IPS-15b (cell line): ENCODE measurements at regions not wholly inside any gene's neighbourhood (a gene's known extent, or its start where the extent isn't known, plus 50 kb on each side); places are given as distances from the start of the nearest gene placed in this dataset.

Experiments
- H3K27me3 ChIP-seq: one replicate; pipeline ENCODE4 v1.6.1; 2013; ENCODE audit warnings: low read length; ENCODE audit not compliant: control insufficient read depth, insufficient read depth
- H3K36me3 ChIP-seq: one replicate; pipeline ENCODE4 v1.6.1; 2013; ENCODE audit warnings: low read length; ENCODE audit not compliant: control insufficient read depth, insufficient read depth
- H3K4me1 ChIP-seq: one replicate; pipeline ENCODE4 v1.6.1; 2013; ENCODE audit warnings: mild to moderate bottlenecking, low read length; ENCODE audit not compliant: control insufficient read depth, insufficient read depth
- H3K4me3 ChIP-seq: one replicate; pipeline ENCODE4 v1.5.1; 2013; ENCODE audit warnings: low read depth, low read length
- H3K9ac ChIP-seq: one replicate; pipeline ENCODE4 v1.6.1; 2013; ENCODE audit warnings: low read depth, mild to moderate bottlenecking, low read length
- H3K9me3 ChIP-seq: one replicate; pipeline ENCODE4 v1.6.1; 2013; ENCODE audit warnings: mild to moderate bottlenecking, low read length; ENCODE audit not compliant: control insufficient read depth, insufficient read depth

DNA sequence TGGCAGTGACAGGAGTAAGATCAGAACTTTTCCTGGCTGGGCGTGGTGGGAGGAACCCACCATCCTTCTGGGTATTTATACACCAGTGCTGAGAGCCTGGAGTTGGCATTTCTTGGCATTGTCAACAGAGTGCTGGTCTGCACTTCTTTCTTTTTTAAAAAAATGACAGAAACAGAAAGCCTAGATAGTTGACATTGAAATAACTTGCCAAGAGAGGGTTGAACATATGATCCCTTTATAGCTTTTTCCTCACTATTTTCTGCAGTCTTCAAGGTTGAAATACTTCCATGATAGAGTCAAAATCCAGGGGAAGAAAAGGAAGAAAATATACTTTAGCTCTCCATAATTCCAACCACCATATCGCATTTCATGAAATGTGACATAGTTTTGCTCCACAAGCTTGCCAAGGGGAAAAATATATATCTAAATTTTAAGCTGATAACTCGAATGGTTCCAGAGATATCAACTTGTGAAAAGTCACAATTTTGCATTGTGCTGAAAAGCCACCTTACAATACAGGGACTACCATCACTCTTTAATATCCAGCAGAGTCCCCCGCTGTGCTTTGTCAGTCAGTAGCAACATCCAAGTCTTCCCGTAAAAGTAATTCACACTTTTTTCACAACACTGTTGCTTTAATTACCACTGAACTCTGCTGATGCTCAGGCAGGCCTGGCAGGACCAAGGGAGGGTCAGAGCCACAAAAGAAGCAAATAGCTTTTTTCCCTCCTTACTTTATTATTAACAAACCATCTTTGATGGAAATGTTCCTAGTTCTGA is 764.9 kb upstream of the FANCL start:
- Histone ChIP-seq H3K36me3 (no peaks in the 10 kb centered on the region), H3K9me3 (no peaks in the 10 kb centered on the region), H3K4me1 (no peaks in the 10 kb centered on the region), H3K27me3 (no peaks in the 10 kb centered on the region), H3K9ac (no peak overlapping the region), H3K4me3 (no peak overlapping the region)

DNA sequence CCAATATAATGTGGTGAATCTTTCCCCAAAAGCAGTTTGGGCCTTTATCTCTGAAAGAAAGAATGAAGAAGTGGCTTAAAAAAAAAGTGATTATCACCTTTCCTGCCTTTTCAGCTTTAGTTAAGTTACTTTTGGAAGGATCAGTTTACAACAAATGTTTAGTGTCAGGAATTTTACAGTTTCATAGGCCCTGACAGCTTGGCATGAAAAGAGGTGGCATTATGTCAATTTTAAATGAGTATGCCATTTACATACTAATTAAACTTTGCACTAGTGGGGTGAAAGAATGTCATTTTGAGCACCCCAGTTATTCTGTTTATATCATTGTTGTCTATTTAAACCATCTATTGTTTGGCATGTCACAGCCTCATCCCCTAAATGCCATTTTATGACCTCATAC is 763.5 kb upstream of the FANCL start:
- Histone ChIP-seq H3K27me3 (no peaks in the 10 kb centered on the region), H3K9me3 (no peaks in the 10 kb centered on the region), H3K4me3 (no peak overlapping the region), H3K4me1 (no peaks in the 10 kb centered on the region), H3K36me3 (no peaks in the 10 kb centered on the region), H3K9ac (no peak overlapping the region)

DNA sequence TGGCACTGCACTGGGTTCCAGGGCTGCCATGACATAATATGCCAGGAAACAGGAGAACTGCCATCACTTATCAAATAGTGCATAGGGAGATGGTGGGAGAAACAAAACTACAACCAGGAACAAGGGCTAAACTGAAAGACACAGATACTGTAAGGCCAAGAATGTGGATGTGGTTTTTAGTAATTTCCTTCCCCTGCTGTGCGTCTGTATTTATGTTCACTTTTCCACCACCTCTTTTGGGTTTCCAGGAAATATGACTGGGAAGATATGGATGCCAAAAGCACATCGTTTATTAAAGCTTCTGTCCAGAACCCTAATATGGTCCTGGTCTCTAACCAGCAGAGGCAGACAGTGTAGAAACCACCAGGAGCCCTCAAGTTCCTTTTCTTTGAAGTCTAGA is 759.7 kb upstream of the FANCL start:
- H3K4me3 ChIP-seq = no peak overlapping the region
- no peaks in the 10 kb centered on the region for H3K9me3 ChIP-seq
- no peaks in the 10 kb centered on the region for H3K4me1 ChIP-seq
- no peak overlapping the region for H3K9ac ChIP-seq
- no peaks in the 10 kb centered on the region for H3K27me3 ChIP-seq
- H3K36me3 ChIP-seq = no peaks in the 10 kb centered on the region

DNA sequence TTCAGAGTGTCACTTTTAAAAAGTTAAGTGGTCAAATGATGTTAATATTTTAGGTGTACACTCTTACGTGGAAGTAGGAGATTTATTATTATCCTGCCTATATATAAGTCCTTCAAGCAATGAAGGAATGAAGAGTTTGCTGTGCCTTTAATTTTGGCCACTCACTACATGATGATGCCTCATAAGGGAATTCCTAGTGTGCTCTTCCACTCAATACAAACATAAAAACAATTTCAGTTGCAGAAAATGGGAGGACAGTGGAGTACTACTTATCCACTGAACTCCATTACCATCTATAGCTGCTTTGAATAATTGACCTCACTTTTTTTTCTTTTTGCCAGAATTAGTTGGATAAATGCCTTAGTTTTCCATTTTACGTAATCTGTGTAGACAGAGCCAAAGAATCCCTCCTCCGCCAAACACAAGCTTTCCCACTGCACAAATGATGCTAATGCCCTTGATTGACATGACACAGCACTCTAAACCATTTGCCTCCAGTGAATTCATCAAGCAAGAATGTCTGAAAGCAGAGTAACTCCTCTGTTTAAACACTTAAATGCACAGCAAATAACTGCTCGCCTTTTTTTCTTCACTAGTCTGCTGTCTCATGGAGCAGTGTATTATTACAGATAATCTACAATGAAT is 751.1 kb upstream of the FANCL start:
- Histone ChIP-seq H3K4me1 (no peaks in the 10 kb centered on the region), H3K4me3 (no peak overlapping the region), H3K27me3 (no peaks in the 10 kb centered on the region), H3K36me3 (no peaks in the 10 kb centered on the region), H3K9me3 (no peaks in the 10 kb centered on the region), H3K9ac (no peak overlapping the region)

DNA sequence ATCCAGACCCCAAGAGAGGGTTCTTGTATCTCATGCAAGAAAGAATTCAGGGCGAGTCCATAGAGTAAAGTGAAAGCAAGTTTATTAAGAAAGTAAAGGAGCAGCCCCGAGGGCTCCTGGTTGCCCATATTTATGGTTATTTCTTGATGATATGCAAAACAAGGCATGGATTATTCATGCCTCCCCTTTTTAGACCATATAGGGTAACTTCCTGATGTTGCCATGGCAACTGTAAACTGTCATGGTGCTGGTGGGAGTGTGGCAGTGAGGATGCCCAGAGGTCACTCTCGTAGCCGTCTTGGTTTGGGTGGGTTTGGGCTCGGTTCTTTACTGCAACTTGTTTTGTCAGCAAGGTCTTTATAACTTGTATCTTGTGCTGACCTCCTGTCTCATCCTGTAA is 750.2 kb upstream of the FANCL start:
- H3K4me1 ChIP-seq = no peaks in the 10 kb centered on the region
- no peaks in the 10 kb centered on the region for H3K9me3 ChIP-seq
- H3K9ac ChIP-seq = no peak overlapping the region
- H3K36me3 ChIP-seq = no peaks in the 10 kb centered on the region
- no peaks in the 10 kb centered on the region for H3K27me3 ChIP-seq
- H3K4me3 ChIP-seq = no peak overlapping the region

DNA sequence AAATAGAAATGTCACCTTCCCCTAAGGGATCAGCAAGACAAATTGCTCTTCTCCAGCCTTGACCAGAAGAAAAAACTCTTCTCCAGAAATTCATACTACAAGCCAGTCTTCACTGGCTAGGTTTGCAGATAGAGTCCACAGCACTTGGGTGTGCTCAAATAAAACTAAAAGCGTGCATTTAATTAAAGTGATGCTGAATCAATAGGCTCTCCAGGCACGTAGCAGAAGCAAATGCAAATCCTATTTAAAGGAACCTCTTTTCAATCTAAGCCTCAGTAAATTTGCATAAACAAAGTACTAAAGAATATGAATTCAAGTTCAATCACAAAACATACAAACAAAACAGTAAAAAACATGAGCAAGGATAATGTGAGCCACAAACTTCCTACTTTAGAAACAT is 744.4 kb upstream of the FANCL start:
- Histone ChIP-seq H3K9ac (no peak overlapping the region), H3K4me3 (no peak overlapping the region), H3K4me1 (peaks cover 7% of the 10 kb centered on the region), H3K27me3 (no peaks in the 10 kb centered on the region), H3K9me3 (no peaks in the 10 kb centered on the region), H3K36me3 (no peaks in the 10 kb centered on the region)

DNA sequence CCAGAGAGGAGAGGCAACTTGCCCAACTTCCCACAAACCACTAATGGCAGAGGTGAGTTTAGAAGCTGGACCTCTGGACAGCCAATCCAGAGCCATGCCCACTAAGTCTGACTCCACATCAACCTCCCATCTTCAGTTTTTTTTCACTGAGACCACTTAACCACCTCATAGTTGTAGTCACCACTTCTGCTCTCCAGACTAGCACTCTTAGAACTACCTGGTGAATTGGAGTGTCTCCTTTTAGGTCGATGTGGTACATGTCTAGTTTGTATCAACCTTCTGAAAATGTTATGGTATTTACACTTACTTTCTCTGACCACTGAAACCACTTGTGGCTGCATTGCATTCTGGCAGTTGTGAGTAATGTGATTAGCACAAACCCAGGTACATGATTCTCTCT is 743.6 kb upstream of the FANCL start:
- Histone ChIP-seq H3K27me3 (no peaks in the 10 kb centered on the region), H3K9me3 (no peaks in the 10 kb centered on the region), H3K9ac (no peak overlapping the region), H3K4me1 (peaks cover 7% of the 10 kb centered on the region), H3K4me3 (no peak overlapping the region), H3K36me3 (no peaks in the 10 kb centered on the region)

DNA sequence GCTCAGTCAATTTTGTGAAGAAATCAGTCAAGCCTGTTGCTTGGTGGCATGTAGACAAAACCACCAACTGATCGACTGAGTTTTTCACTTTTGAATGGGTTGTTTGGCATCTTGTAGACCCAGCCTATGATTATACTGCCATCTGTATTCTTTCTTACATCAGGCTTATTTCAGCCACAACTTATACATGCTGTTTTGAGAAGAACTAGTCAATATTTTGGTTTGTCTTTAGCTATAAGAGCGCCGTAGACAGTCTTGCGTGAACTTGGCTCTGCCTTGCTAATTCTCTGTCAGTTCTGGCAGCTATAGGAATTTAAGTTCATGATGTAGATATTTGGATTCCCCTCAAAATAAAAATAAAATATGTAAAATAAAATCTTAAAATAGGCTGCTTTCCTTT is 742.0 kb upstream of the FANCL start:
- no peaks in the 10 kb centered on the region for H3K9me3 ChIP-seq
- no peaks in the 10 kb centered on the region for H3K27me3 ChIP-seq
- no peak overlapping the region for H3K9ac ChIP-seq
- H3K4me1 ChIP-seq = peaks cover 10% of the 10 kb centered on the region
- H3K4me3 ChIP-seq = no peak overlapping the region
- H3K36me3 ChIP-seq = no peaks in the 10 kb centered on the region

DNA sequence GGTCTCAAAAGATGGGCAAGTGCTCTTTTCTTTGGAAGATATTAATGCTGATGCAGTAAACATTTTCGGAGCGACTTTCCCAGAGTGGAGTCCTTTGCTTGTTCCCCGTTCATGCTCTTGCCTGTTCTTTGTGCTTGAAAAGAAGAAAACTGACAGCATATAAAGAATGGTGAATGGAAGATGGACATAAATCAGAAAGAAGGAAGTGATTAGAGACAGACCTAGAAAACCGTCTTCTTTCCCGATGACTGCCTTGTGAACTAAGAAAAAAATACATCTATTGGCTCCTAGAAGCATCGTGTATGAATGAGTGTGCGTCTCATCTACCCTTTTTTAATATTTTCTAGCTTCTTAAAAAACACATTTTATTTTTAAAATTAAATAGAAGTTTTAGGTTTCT is 740.1 kb upstream of the FANCL start:
- Histone ChIP-seq H3K27me3 (no peaks in the 10 kb centered on the region), H3K9me3 (no peaks in the 10 kb centered on the region), H3K36me3 (no peaks in the 10 kb centered on the region), H3K4me1 (peaks cover 20% of the 10 kb centered on the region), H3K9ac (no peak overlapping the region), H3K4me3 (no peak overlapping the region)

DNA sequence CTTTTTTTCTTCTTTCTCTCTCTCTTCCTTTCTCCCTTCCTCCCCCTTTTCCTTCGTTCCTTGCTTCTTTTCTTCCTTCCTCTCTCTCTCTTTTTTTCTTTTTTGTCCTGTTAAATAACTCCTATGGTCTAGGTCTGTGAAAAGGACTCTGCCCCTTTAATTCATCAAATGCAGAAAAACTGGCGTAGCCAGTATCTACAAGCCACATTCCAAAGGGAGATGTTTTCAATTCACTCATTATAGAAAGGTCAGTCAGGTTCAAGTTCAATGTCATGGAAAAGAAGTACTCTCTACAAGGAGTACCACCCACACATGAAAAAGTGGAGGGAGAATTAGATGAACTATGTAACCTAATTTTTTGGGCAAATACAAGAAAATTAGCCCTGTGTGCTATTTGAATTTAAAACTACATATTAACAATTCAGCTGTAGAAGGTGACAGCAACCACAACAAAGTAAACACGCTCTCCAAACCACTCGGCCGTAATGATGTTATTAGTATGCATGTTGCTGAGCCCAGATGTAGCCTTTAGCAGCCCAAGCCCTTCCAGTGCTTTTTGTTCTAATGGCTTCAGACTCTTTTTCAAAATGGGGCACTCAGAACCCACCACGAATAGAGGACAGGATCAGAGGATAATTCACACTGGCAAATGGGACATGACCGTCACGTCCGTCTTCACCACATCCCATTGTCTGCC is 735.4 kb upstream of the FANCL start:
- no peak overlapping the region for H3K9ac ChIP-seq
- H3K9me3 ChIP-seq = no peaks in the 10 kb centered on the region
- peaks cover 52% of the 10 kb centered on the region for H3K4me1 ChIP-seq
- no peaks in the 10 kb centered on the region for H3K27me3 ChIP-seq
- no peaks in the 10 kb centered on the region for H3K36me3 ChIP-seq
- no peak overlapping the region for H3K4me3 ChIP-seq

DNA sequence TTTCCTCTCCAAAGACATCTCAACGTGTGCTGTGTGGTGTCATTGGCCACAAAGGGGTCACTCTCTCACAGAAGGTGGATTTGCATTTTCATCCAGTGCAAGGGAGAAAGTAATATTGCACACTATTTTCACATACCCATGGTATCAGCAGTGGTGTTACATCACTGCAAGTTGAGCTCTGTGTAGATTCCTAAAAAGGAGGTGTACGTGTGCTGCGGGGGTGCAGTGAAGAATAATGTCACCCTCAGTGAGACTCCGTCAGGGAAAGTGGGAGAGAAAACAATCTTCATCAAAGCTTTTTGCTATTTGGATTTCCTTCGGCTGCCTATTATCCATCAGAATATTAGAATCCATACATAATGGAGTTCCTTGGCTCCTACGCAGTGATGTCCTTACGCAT is 733.8 kb upstream of the FANCL start:
- no peak overlapping the region for H3K4me3 ChIP-seq
- no peak overlapping the region for H3K9ac ChIP-seq
- H3K4me1 ChIP-seq = peaks cover 49% of the 10 kb centered on the region
- H3K9me3 ChIP-seq = no peaks in the 10 kb centered on the region
- H3K36me3 ChIP-seq = no peaks in the 10 kb centered on the region
- H3K27me3 ChIP-seq = no peaks in the 10 kb centered on the region

DNA sequence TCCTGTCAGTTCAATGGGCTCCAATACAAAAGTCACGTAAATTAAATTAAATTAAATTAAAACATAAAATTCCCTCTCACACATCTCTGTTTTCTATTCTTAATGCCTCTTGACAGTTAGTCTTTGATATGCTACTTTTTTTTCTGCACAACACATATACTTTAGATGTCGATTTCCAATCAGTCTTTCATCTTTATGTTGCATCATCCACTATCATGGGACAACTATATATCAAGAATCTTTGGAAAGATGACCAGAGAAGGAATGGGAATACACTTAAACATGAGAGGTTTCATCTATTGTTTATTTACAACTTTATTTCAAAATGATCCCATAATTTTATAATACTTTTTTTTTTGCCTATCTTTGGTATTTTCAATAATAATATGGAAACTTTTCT is 733.3 kb upstream of the FANCL start:
- Histone ChIP-seq H3K9me3 (no peaks in the 10 kb centered on the region), H3K4me1 (peaks cover 49% of the 10 kb centered on the region), H3K36me3 (no peaks in the 10 kb centered on the region), H3K9ac (no peak overlapping the region), H3K27me3 (no peaks in the 10 kb centered on the region), H3K4me3 (no peak overlapping the region)
